ENCODE measurements at regions not wholly inside any gene's neighbourhood (a gene's known extent, or its start where the extent isn't known, plus 50 kb on each side); places are given as distances from the start of the nearest gene placed in this dataset.
"Not testable (repeated sequence)": the region's sequence is repeated elsewhere in the genome, so short reads cannot be mapped to it uniquely, and the experiment has no call there.

DNA sequence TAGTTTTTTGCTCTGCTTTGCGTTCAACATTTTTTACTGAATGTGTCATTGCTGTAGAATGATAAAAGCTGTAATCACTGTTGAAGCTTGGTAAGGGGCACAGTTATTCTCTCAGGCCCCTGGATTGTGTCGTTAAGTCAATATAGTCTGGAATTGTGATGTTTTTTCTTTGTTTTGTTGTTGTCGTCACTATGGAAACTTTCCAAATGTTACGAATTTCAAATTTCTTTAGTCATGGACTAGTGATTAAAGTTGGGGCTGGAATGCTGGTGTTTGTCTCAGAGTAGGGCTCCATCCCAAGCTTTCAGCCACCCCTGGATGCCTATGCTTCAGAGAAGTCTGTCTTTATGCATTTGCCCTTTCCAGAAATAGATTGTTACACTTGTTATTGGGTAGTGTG lies 287.2 kb downstream of the CDH19 start:
- H3K27ac ChIP-seq (ENCODE audit: insufficient read depth, low read depth, low read length, poor library complexity, severe bottlenecking) = no peak overlapping the region
- no peaks in the 10 kb centered on the region for H3K36me3 ChIP-seq (ENCODE audit: control insufficient read depth, insufficient read depth, low read length)
- WGBS, 2 experiments = 85 to 92% methylated on average over 4 of the region's 4 CpGs
- H3K4me3 ChIP-seq (ENCODE audit: insufficient read depth, low read depth, low read length) = no peak overlapping the region
- H3K4me1 ChIP-seq (ENCODE audit: control insufficient read depth, insufficient read depth, low read length) = no peaks in the 10 kb centered on the region
- H3K9me3 ChIP-seq (ENCODE audit: control insufficient read depth, low read length) = peaks cover 2% of the 10 kb centered on the region
- no peaks in the 10 kb centered on the region for H3K27me3 ChIP-seq (ENCODE audit: control insufficient read depth, insufficient read depth, low read length, poor library complexity, severe bottlenecking)

DNA sequence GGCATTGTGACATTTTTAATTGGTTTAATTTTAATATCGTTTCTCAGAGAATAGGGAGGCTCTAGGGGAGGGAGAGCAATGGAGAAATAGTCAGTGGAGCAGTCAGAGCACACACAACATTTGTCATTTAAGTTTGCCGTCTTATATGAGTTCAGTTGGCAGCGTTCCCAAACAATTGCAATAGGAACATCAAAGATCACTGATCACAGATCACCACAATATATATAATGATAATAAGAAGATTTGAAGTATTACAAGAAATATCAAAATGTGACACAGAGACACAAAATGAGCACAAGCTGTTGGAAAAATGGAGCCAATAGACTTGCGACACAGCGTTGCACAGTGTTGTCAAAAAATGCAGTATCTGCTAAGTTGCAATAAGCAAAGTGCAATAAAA lies 303.7 kb downstream of the CDH19 start:
- Histone ChIP-seq H3K27ac (ENCODE audit: insufficient read depth, low read depth, low read length, poor library complexity, severe bottlenecking) (no peak overlapping the region), H3K9me3 (ENCODE audit: control insufficient read depth, low read length) (no peaks in the 10 kb centered on the region), H3K4me3 (ENCODE audit: insufficient read depth, low read depth, low read length) (no peak overlapping the region), H3K4me1 (ENCODE audit: control insufficient read depth, insufficient read depth, low read length) (no peaks in the 10 kb centered on the region), H3K36me3 (ENCODE audit: control insufficient read depth, insufficient read depth, low read length) (no peaks in the 10 kb centered on the region), H3K27me3 (ENCODE audit: control insufficient read depth, insufficient read depth, low read length, poor library complexity, severe bottlenecking) (no peaks in the 10 kb centered on the region)
- WGBS, 2 experiments = 91 to 94% methylated on average over 4 of the region's 5 CpGs

DNA sequence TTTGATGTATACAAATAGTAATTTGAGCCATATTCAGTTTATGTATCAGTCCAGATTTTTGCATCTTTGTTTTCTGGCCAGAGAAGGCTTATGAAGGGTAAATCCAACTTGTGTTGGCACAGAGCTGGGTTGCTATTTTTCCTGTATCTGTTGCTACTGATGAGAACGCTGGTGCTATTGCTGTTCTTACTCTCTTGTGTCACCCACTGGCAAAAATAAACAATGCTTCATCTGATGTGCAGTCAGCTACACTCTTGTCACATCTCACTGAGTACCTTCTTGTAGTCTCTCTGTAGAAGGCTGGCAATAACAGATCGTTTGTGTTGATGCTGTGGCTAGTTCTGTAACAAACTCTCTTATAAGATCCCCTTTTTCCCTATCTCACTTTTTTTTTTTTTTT lies 323.4 kb downstream of the CDH19 start:
- Histone ChIP-seq H3K27ac (ENCODE audit: insufficient read depth, low read depth, low read length, poor library complexity, severe bottlenecking) (no peak overlapping the region), H3K9me3 (ENCODE audit: control insufficient read depth, low read length) (no peaks in the 10 kb centered on the region), H3K4me1 (ENCODE audit: control insufficient read depth, insufficient read depth, low read length) (no peaks in the 10 kb centered on the region), H3K36me3 (ENCODE audit: control insufficient read depth, insufficient read depth, low read length) (no peaks in the 10 kb centered on the region), H3K4me3 (ENCODE audit: insufficient read depth, low read depth, low read length) (no peak overlapping the region), H3K27me3 (ENCODE audit: control insufficient read depth, insufficient read depth, low read length, poor library complexity, severe bottlenecking) (no peaks in the 10 kb centered on the region)
- 91 to 95% methylated on average over 2 of the region's 2 CpGs for WGBS, 2 experiments

DNA sequence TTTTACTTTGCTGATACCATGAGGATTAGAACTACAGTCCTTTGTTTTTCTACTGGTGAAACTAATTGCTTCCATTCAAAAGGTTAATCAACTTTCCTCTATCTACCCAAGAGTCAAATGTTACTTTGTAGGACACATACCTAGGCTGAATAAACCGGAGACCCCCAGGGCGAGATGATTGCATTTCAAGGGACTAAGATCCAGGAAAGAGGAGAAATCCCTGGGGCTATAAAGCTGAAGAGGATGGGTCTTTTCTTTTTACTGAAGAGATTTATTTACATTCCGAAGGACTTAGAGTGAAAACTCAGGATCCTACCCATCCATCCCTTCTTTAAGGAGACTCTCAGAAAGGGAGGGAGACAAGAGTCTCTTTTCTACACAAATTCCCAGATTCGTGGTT lies 331.9 kb downstream of the CDH19 start:
- H3K4me1 ChIP-seq (ENCODE audit: control insufficient read depth, insufficient read depth, low read length) = peaks cover 7% of the 10 kb centered on the region
- WGBS, 2 experiments = 2 to 3% methylated on average over 3 to 4 of the region's 4 CpGs
- no peak overlapping the region for H3K27ac ChIP-seq (ENCODE audit: insufficient read depth, low read depth, low read length, poor library complexity, severe bottlenecking)
- no peaks in the 10 kb centered on the region for H3K36me3 ChIP-seq (ENCODE audit: control insufficient read depth, insufficient read depth, low read length)
- H3K27me3 ChIP-seq (ENCODE audit: control insufficient read depth, insufficient read depth, low read length, poor library complexity, severe bottlenecking) = no peaks in the 10 kb centered on the region
- H3K4me3 ChIP-seq (ENCODE audit: insufficient read depth, low read depth, low read length) = no peak overlapping the region
- H3K9me3 ChIP-seq (ENCODE audit: control insufficient read depth, low read length) = peaks cover 3% of the 10 kb centered on the region

DNA sequence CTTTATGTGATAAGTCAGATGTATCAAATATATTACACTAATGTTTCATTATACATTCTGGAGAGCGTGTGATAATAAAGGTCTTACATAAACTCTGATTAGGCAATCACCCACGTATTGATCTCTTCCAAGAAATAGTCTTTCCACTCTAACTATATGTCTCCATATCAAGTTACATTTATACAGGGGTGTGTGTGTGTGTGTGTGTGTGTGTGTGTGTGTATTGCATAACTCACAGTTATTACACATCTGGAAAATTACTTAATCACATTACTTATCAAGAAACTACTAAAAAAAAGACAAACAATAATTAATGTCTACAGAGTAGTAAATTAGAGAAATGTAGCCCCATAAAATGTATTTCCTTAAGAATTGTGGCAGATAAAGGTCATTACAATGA lies 339.8 kb downstream of the CDH19 start:
- WGBS, 2 experiments = no CpG with 5 or more reads among the region's 2 CpGs
- Histone ChIP-seq H3K9me3 (ENCODE audit: control insufficient read depth, low read length) (peaks cover 3% of the 10 kb centered on the region), H3K27me3 (ENCODE audit: control insufficient read depth, insufficient read depth, low read length, poor library complexity, severe bottlenecking) (no peaks in the 10 kb centered on the region), H3K36me3 (ENCODE audit: control insufficient read depth, insufficient read depth, low read length) (no peaks in the 10 kb centered on the region), H3K27ac (ENCODE audit: insufficient read depth, low read depth, low read length, poor library complexity, severe bottlenecking) (no peak overlapping the region), H3K4me1 (ENCODE audit: control insufficient read depth, insufficient read depth, low read length) (no peaks in the 10 kb centered on the region), H3K4me3 (ENCODE audit: insufficient read depth, low read depth, low read length) (no peak overlapping the region)

DNA sequence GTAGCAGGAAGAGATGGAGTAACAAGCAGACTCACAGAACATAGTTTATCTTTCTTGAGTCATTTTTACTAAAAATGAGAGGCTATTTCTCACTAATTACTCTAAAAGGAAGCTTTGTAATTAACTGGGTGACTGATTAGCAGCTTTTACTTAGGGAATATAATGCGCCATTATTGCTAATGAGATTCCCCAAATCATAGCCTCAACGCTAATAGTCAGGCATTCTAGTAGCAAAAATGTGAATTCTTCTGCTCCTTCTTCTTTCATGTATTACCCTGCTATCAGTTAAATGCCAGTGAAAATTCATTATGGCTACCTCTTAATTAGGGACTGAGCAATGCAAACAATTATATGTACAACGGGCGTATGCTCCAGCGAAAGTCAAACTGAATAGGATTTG lies 349.8 kb downstream of the CDH19 start:
- Histone ChIP-seq H3K27me3 (ENCODE audit: control insufficient read depth, insufficient read depth, low read length, poor library complexity, severe bottlenecking) (no peaks in the 10 kb centered on the region), H3K27ac (ENCODE audit: insufficient read depth, low read depth, low read length, poor library complexity, severe bottlenecking) (no peak overlapping the region), H3K4me3 (ENCODE audit: insufficient read depth, low read depth, low read length) (no peak overlapping the region), H3K4me1 (ENCODE audit: control insufficient read depth, insufficient read depth, low read length) (no peaks in the 10 kb centered on the region), H3K9me3 (ENCODE audit: control insufficient read depth, low read length) (no peaks in the 10 kb centered on the region), H3K36me3 (ENCODE audit: control insufficient read depth, insufficient read depth, low read length) (no peaks in the 10 kb centered on the region)
- WGBS, 2 experiments = 88 to 100% methylated on average over 5 of the region's 5 CpGs

DNA sequence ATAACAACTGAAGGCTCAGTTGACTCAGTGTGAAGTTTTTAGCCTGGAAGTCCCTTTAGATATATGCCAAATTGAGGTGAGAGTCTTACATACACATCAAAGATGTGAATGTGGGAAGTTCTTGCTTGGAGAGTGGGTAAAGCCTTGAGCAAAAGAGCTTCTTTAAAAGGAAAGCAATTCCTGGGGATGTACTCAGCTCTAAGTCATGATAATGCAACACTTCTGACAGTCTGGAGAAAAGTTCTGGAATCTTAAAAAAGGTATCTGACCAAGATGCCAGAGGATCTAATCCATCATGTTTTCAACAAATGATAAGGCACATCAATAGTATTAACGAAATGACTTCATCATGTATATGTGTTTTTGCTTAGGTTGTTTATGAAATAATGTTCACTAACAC lies 351.2 kb downstream of the CDH19 start:
- H3K9me3 ChIP-seq (ENCODE audit: control insufficient read depth, low read length) = no peaks in the 10 kb centered on the region
- H3K27me3 ChIP-seq (ENCODE audit: control insufficient read depth, insufficient read depth, low read length, poor library complexity, severe bottlenecking) = no peaks in the 10 kb centered on the region
- H3K36me3 ChIP-seq (ENCODE audit: control insufficient read depth, insufficient read depth, low read length) = no peaks in the 10 kb centered on the region
- H3K4me3 ChIP-seq (ENCODE audit: insufficient read depth, low read depth, low read length) = no peak overlapping the region
- no peak overlapping the region for H3K27ac ChIP-seq (ENCODE audit: insufficient read depth, low read depth, low read length, poor library complexity, severe bottlenecking)
- no peaks in the 10 kb centered on the region for H3K4me1 ChIP-seq (ENCODE audit: control insufficient read depth, insufficient read depth, low read length)
- WGBS, 2 experiments = 100% methylated on average over 1 of the region's 1 CpG

DNA sequence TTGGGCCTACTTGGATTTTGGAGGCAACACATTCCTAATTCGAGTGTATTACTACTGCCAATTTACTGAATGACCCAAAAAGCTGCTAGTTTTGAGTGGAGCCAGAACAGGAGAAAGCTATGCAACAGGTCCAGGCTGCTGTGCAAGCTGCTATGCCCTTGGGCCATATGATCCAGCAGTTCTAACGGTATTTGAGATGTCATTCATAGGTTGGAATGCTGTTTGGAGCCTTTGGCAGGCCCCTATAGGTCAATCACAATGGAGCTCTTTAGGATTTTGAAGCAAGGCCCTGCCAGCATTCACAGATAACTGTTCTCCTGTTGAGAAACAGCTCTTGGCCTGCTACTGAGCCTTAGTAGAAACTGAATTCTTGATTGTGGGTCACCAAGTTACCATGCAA lies 368.7 kb downstream of the CDH19 start:
- no peaks in the 10 kb centered on the region for H3K36me3 ChIP-seq (ENCODE audit: control insufficient read depth, insufficient read depth, low read length)
- no peaks in the 10 kb centered on the region for H3K9me3 ChIP-seq (ENCODE audit: control insufficient read depth, low read length)
- H3K27ac ChIP-seq (ENCODE audit: insufficient read depth, low read depth, low read length, poor library complexity, severe bottlenecking) = no peak overlapping the region
- H3K4me3 ChIP-seq (ENCODE audit: insufficient read depth, low read depth, low read length) = no peak overlapping the region
- 89 to 95% methylated on average over 2 of the region's 2 CpGs for WGBS, 2 experiments
- no peaks in the 10 kb centered on the region for H3K27me3 ChIP-seq (ENCODE audit: control insufficient read depth, insufficient read depth, low read length, poor library complexity, severe bottlenecking)
- H3K4me1 ChIP-seq (ENCODE audit: control insufficient read depth, insufficient read depth, low read length) = no peaks in the 10 kb centered on the region

DNA sequence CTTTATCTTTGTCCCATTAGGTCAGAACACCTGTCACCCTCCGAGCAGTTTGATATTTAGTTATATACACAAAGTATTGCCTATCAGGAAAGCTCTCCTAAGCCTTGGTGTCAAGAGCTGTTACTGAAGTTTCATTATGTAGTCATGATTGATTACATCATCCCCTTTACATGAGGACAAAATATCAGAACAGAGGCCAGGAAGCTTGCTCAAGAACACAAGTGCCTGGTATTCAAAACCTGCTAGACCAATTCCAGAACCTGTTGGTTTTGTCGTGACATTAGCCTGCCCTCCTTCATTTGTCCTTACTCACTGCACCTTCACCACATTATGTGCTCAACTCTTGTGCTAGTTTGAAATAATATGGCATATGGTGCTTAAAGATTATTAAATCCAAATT lies 377.1 kb downstream of the CDH19 start:
- 77 to 98% methylated on average over 1 to 2 of the region's 2 CpGs for WGBS, 2 experiments
- Histone ChIP-seq H3K9me3 (ENCODE audit: control insufficient read depth, low read length) (no peaks in the 10 kb centered on the region), H3K27ac (ENCODE audit: insufficient read depth, low read depth, low read length, poor library complexity, severe bottlenecking) (no peak overlapping the region), H3K4me3 (ENCODE audit: insufficient read depth, low read depth, low read length) (no peak overlapping the region), H3K4me1 (ENCODE audit: control insufficient read depth, insufficient read depth, low read length) (no peaks in the 10 kb centered on the region), H3K27me3 (ENCODE audit: control insufficient read depth, insufficient read depth, low read length, poor library complexity, severe bottlenecking) (no peaks in the 10 kb centered on the region), H3K36me3 (ENCODE audit: control insufficient read depth, insufficient read depth, low read length) (no peaks in the 10 kb centered on the region)

DNA sequence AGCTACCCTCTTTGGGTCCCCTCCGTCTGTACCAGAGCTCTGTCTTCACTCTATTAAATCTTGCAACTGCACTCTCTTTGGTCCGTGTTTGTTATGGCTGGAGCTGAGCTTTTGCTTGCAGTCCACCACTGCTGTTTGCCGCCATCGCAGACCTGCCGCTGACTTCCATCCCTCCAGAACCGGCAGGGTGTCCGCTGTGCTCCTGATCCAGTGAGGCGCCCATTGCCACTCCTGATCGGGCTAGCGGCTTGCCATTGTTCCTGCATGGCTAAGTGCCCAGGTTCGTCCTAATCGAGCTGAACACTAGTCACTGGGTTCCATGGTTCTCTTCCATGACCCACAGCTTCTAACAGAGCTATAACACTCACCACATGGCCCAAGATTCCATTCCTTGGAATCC lies 380.6 kb downstream of the CDH19 start:
- not testable (repeated sequence) for H3K9me3 ChIP-seq (ENCODE audit: control insufficient read depth, low read length); H3K4me3 ChIP-seq (ENCODE audit: insufficient read depth, low read depth, low read length); H3K27me3 ChIP-seq (ENCODE audit: control insufficient read depth, insufficient read depth, low read length, poor library complexity, severe bottlenecking); H3K4me1 ChIP-seq (ENCODE audit: control insufficient read depth, insufficient read depth, low read length); H3K27ac ChIP-seq (ENCODE audit: insufficient read depth, low read depth, low read length, poor library complexity, severe bottlenecking); H3K36me3 ChIP-seq (ENCODE audit: control insufficient read depth, insufficient read depth, low read length)
- 94 to 96% methylated on average over 12 of the region's 12 CpGs for WGBS, 2 experiments

DNA sequence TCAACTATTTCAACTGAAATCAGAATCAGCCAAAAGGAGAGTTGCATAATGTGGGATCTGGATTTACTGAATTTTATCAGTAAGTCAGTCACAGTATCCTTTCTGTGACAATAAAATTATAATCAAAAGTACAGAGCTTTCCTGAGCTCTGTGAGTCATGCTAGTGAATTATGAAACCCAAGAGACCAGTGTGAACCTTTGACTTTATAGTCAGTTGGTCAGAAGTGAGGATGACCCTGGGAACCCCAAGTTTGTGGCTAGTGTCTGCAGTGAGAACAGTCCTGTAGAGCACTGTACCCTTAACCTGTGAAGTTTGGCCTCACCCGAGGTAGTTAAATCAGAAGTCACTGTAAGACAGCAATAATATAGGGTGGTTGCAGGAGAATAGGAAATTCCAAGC lies 381.7 kb downstream of the CDH19 start:
- Histone ChIP-seq H3K27me3 (ENCODE audit: control insufficient read depth, insufficient read depth, low read length, poor library complexity, severe bottlenecking) (no peaks in the 10 kb centered on the region), H3K9me3 (ENCODE audit: control insufficient read depth, low read length) (no peaks in the 10 kb centered on the region), H3K27ac (ENCODE audit: insufficient read depth, low read depth, low read length, poor library complexity, severe bottlenecking) (no peak overlapping the region), H3K36me3 (ENCODE audit: control insufficient read depth, insufficient read depth, low read length) (no peaks in the 10 kb centered on the region), H3K4me3 (ENCODE audit: insufficient read depth, low read depth, low read length) (no peak overlapping the region), H3K4me1 (ENCODE audit: control insufficient read depth, insufficient read depth, low read length) (no peaks in the 10 kb centered on the region)
- 93 to 96% methylated on average over 1 of the region's 1 CpG for WGBS, 2 experiments

Measured in ectodermal cell (in vitro differentiated cells).